ENCODE measurements at regions not wholly inside any gene's neighbourhood (a gene's known extent, or its start where the extent isn't known, plus 50 kb on each side); places are given as distances from the start of the nearest gene placed in this dataset.
"Not testable (repeated sequence)": the region's sequence is repeated elsewhere in the genome, so short reads cannot be mapped to it uniquely, and the experiment has no call there.

DNA sequence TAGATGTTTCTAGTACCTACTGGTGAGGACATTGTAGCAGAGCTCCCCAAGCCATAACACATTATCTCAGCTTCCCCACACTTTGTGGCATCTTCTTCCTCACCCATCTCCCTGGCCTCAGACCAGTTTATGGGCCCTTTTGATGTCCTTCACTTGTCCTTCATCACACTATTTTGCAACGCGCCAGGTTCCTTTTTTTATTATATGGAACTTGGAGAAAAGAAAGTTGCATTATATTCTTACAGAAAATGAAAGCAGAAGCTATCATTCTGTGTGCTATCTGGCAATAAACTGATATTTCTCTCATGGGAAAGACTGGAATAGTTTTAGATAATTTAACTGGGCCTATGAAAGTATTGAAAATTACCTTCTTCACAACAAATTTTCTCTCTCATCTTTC lies 196.9 kb upstream of the ETV3 start:
- Mint-ChIP-seq H3K27ac (ENCODE audit: unreplicated experiment) (no peak overlapping the region), H3K36me3 (ENCODE audit: low read depth, unreplicated experiment) (peaks cover 2% of the 10 kb centered on the region), H3K4me3 (ENCODE audit: unreplicated experiment) (no peak overlapping the region), H3K4me1 (ENCODE audit: unreplicated experiment) (no peaks in the 10 kb centered on the region), H3K27me3 (ENCODE audit: unreplicated experiment) (no peaks in the 10 kb centered on the region), H3K9me3 (ENCODE audit: unreplicated experiment) (no peaks in the 10 kb centered on the region)
- TF ChIP-seq, protein P1, sequence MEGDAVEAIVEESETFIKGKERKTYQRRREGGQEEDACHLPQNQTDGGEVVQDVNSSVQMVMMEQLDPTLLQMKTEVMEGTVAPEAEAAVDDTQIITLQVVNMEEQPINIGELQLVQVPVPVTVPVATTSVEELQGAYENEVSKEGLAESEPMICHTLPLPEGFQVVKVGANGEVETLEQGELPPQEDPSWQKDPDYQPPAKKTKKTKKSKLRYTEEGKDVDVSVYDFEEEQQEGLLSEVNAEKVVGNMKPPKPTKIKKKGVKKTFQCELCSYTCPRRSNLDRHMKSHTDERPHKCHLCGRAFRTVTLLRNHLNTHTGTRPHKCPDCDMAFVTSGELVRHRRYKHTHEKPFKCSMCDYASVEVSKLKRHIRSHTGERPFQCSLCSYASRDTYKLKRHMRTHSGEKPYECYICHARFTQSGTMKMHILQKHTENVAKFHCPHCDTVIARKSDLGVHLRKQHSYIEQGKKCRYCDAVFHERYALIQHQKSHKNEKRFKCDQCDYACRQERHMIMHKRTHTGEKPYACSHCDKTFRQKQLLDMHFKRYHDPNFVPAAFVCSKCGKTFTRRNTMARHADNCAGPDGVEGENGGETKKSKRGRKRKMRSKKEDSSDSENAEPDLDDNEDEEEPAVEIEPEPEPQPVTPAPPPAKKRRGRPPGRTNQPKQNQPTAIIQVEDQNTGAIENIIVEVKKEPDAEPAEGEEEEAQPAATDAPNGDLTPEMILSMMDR (IDR thresholded peaks at IDR 0.05; ENCODE audit: unreplicated experiment) = no peak
- no peak for DNase-seq (ENCODE audit: low spot score)

DNA sequence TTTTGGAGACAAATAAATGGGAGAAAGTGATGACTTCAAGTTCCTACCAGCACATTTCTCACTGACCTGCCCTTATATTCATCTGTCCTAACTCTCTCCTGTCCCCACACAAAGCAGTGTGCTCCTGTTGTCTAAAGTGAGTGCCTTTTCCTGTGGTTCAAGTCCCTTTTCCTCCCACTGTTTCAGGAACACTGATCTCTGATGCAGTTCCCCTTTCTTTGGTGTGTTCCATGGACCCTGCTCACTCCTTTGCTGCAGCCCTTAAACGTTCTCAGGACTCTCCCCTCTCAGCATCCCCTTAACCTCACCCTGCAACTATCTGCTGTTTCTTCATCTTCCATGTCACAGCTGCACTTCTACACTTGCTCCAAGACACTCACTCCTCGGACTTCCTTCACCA lies 195.8 kb upstream of the ETV3 start:
- H3K4me3 Mint-ChIP-seq (ENCODE audit: unreplicated experiment) = no peak overlapping the region
- H3K4me1 Mint-ChIP-seq (ENCODE audit: unreplicated experiment) = no peaks in the 10 kb centered on the region
- no peak overlapping the region for H3K27ac Mint-ChIP-seq (ENCODE audit: unreplicated experiment)
- DNase-seq (ENCODE audit: low spot score) = no peak
- peaks cover 4% of the 10 kb centered on the region for H3K36me3 Mint-ChIP-seq (ENCODE audit: low read depth, unreplicated experiment)
- H3K9me3 Mint-ChIP-seq (ENCODE audit: unreplicated experiment) = no peaks in the 10 kb centered on the region
- no peaks in the 10 kb centered on the region for H3K27me3 Mint-ChIP-seq (ENCODE audit: unreplicated experiment)
- TF ChIP-seq, protein P1 (IDR thresholded peaks at IDR 0.05; ENCODE audit: unreplicated experiment) = no peak

DNA sequence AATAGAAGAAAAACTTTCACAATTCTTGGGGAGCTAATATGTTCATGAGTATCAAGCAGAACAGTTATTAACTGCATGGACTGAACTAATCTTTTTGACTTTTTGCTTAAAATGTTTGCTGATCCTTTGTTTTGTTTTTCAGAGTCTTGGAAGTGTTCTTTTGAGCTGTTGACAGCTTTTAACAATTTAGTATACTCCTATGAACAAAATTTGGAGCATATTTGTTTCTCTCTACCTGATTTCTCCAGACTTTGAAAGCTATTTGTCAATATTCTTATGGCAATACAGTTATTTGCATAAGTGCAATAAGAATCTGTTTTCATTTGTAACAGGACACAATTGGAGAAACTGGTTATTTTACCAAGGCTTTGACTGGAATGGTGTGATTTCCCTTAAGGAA lies 192.0 kb upstream of the ETV3 start:
- not testable (repeated sequence) for H3K27me3 Mint-ChIP-seq (ENCODE audit: unreplicated experiment); H3K4me1 Mint-ChIP-seq (ENCODE audit: unreplicated experiment); H3K9me3 Mint-ChIP-seq (ENCODE audit: unreplicated experiment); H3K36me3 Mint-ChIP-seq (ENCODE audit: low read depth, unreplicated experiment); DNase-seq (ENCODE audit: low spot score); H3K27ac Mint-ChIP-seq (ENCODE audit: unreplicated experiment); H3K4me3 Mint-ChIP-seq (ENCODE audit: unreplicated experiment)

DNA sequence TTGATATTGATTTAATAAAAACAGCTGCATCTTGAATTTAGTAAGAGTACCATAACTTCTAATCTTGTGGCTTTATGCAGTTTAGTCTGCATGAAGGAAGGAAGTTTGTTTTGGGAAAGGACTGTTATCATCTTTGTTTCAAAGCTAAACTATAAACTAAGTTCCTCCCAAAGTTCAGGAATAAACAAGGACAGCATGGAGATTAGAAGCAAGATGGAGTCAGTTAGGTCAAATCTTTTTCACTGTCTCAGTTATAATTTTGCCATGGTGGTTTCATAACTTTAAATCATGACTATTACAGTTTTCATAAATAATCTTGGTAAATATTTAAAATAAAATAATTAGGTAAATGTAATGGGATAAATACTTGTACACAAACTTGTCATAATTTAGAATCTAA lies 189.9 kb upstream of the ETV3 start:
- not testable (repeated sequence) for H3K4me1 Mint-ChIP-seq (ENCODE audit: unreplicated experiment); H3K9me3 Mint-ChIP-seq (ENCODE audit: unreplicated experiment); H3K36me3 Mint-ChIP-seq (ENCODE audit: low read depth, unreplicated experiment); DNase-seq (ENCODE audit: low spot score); H3K27me3 Mint-ChIP-seq (ENCODE audit: unreplicated experiment); H3K27ac Mint-ChIP-seq (ENCODE audit: unreplicated experiment); H3K4me3 Mint-ChIP-seq (ENCODE audit: unreplicated experiment)

DNA sequence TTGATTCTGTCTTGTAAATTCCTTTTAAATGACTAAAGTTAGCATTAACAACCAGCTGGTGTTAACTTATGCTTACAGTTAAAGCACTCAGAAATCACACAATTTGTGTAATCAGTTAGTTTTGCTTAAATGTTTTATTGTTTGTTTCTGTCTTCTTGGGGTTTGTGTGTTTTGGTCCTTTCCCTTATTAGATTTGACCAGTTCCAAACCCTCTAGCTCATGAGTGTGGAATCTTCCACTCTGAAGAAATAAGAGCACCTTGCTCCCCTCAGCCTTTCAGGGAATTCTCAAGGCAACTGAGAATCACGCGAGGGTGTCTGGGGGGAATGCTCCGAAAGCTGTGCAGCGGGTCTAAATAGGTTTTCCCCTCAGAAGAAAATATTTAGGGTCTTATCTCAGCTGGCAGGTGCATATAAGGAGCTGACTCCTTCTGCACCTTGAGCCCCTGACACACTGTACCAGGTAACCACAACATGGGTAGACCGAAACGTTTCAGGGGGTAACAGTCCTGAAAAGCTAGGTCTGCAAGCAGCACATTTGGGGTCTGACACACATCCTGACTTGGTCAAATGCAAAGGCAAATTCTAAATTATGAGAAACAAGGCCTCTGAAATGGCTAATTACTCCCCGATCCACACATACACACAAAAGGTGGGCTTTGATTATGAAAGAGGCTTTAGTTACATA lies 188.1 kb upstream of the ETV3 start:
- TF ChIP-seq, protein P1 (IDR thresholded peaks at IDR 0.05; ENCODE audit: unreplicated experiment) = no peak
- H3K4me3 Mint-ChIP-seq (ENCODE audit: unreplicated experiment) = no peak overlapping the region
- peaks cover 4% of the 10 kb centered on the region for H3K36me3 Mint-ChIP-seq (ENCODE audit: low read depth, unreplicated experiment)
- H3K27me3 Mint-ChIP-seq (ENCODE audit: unreplicated experiment) = no peaks in the 10 kb centered on the region
- no peaks in the 10 kb centered on the region for H3K9me3 Mint-ChIP-seq (ENCODE audit: unreplicated experiment)
- no peaks in the 10 kb centered on the region for H3K4me1 Mint-ChIP-seq (ENCODE audit: unreplicated experiment)
- DNase-seq (ENCODE audit: low spot score) = no peak
- no peak overlapping the region for H3K27ac Mint-ChIP-seq (ENCODE audit: unreplicated experiment)

DNA sequence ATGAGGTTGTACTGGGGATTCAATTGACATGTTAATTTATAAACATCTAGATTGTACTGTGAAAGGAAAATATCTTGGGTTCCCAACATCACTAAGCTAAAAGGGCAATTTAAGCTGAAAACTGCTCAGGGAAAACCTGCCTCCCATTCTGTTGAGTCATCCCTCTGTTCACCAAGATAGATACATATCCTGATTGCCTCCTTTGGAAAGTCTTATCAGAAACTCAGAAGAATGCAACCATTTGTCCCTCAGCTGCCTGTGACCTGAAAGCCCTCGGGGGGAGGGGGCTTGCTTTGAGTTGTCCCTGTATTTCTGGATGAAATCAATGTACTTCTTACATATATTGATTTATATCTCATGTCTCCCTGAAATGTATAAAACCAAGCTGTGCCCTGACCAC lies 187.0 kb upstream of the ETV3 start:
- Mint-ChIP-seq H3K9me3 (ENCODE audit: unreplicated experiment) (no peaks in the 10 kb centered on the region), H3K36me3 (ENCODE audit: low read depth, unreplicated experiment) (peaks cover 4% of the 10 kb centered on the region), H3K27me3 (ENCODE audit: unreplicated experiment) (no peaks in the 10 kb centered on the region), H3K4me1 (ENCODE audit: unreplicated experiment) (no peaks in the 10 kb centered on the region), H3K4me3 (ENCODE audit: unreplicated experiment) (no peak overlapping the region), H3K27ac (ENCODE audit: unreplicated experiment) (no peak overlapping the region)
- TF ChIP-seq, protein P1 (IDR thresholded peaks at IDR 0.05; ENCODE audit: unreplicated experiment) = no peak
- no peak for DNase-seq (ENCODE audit: low spot score)

DNA sequence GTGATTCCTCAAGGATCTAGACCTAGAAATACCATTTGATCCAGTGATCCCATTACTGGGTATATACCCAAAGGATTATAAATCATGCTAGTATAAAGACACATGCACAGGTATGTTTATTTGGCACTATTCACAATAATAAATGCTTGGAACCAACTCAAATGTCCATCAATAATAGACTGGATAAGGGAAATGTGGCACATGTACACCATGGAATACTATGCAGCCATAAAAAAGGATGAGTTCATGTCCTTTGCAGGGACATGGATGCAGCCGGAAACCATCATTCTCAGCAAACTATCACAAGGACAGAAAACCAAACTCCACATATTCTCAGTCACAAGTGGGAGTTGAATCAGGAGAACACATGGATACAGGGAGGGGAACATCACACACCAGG lies 183.8 kb upstream of the ETV3 start:
- H3K9me3 Mint-ChIP-seq (ENCODE audit: unreplicated experiment); H3K27me3 Mint-ChIP-seq (ENCODE audit: unreplicated experiment); DNase-seq (ENCODE audit: low spot score); H3K4me3 Mint-ChIP-seq (ENCODE audit: unreplicated experiment); H3K4me1 Mint-ChIP-seq (ENCODE audit: unreplicated experiment); H3K27ac Mint-ChIP-seq (ENCODE audit: unreplicated experiment); H3K36me3 Mint-ChIP-seq (ENCODE audit: low read depth, unreplicated experiment): not testable (repeated sequence)

Data from endothelial cell (in vitro differentiated cells).